Inflammatory macrophage (primary cell): ENCODE measurements at regions not wholly inside any gene's neighbourhood (a gene's known extent, or its start where the extent isn't known, plus 50 kb on each side); places are given as distances from the start of the nearest gene placed in this dataset.

Experiments used
- DNase-seq, 2 donors: peaks; one replicate each; pipeline ENCODE4 v3.0.0-alpha.2; 2020 to 2022

DNA sequence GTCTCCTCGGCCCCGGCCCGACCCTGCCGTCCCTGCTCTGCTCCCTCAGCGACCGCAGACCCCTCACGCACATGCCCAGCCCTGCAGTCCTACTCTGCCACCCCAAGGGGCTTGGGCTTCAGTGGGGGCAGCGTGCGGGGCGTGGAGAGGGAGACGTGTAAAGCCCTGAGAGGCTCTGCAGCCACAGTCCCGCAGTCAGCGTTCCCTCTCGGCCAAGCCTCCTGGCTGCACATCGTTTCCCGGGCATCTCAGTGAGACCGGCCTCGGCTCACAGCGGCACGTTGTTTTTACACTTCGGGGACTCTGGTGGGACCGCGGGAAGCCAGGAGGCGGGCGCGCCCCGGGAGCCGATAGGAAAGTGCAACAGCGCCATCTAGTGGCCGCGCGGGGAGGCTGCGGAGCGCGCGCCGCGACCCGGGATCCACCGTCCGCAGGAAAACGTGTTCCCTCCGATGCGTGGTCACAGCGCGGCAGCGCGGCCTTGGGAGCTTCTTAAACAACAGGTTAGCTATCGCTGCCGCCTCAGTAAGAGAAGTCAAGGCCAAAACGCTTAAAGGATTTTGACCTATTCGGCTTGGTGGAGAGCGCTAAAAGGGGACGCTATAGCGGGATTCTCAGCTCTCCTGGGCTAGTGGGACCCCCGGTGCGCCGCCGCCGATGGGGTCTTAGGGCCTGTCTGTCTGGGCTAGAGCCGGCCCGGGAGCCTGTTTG, 226.8 kb upstream of the IGF1R start:
- DNase-seq, result peak; percentile 24 to 40

DNA sequence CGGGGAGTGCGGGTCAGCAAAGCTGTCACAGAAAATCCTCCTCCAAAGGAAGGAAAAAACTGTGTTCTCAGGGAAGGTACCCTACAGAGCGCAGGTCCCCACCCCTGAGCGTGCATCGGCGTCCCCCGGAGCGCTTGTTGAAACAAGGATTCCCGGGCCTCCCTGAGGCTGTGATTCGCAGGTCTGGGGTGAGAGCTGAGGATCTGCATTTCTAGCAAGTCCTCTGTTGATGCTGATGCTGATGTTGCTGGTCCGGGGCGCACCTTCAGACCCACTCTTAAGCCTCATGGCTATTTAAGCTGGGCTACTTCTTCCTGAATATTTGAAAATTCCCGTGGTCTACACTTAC, 226.2 kb upstream of the IGF1R start:
- no peak for DNase-seq

DNA sequence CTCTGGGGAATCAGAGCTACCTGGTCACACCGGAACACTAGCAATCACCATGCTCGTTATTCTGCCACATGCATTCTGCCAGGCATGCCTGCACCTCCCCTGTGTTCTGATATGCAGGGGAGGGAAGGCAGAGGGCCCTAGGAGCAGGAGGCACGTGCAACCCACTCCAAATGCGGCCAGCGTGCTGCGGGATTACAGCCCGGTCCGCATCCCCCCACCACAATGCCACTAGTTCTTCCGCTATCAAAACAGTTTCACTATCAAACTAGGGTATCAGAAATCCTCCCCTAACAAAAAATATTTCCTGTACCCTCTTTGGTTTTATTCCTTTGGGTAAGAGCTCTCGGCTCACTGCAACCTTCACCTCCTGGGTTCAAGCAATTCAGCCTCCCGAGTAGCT, 223.2 kb upstream of the IGF1R start:
- no peak for DNase-seq

DNA sequence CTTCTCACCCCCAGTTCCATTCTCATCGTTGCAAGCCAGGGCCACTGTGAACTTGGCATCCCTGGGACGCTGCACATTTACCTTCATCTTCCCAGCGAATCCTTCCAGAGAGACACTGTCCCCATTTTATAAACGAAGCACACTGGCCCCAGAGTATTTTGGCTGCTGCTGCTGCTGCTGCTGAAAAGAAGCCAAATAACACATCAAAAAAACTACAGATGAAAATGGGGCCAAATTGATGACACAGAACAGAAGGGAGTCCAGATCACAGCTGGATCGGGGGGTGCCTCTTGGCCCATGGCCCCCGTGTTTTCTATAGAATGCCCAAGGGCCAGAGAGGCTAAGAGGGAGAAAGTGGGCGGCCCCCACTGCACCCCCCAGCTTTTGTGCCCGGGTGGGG, 221.0 kb upstream of the IGF1R start:
- DNase-seq, result no peak

DNA sequence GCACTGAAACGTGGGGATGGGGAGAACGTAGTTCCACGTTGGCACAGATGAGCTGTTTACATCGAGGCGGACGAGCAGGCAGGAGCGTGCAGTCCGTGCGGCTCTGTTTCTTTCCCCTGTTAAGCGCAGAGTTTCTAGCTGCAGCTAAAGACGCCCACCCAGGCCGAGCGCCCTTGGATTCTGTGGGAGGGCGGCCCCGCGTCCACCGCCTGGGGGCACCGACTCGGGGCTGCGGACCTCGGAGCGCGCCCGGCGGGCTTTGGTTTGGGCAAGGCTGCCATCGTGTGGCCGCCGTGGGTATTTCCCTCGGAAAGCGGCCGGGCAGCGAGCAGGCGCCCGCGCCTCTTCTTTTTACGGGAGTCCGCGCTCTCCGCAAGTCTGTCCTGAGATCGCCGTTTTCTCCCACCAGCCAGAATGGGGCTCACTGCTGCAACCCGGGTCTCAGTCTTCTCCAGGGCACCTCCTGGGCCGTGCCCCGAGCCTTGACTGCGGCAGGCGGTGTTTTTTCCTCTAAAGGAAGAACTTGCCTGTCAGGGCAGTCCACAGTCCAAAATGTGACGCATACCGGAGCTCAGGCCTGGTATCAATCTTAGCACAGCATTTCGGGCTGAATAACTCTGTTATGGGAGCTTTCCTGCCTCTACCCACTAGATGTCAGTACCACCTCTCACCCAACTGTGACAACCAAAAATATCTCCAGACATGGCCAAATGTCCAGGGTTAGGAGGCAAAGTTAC, 219.9 kb upstream of the IGF1R start:
- DNase-seq, result peak; percentile 19 to 37

DNA sequence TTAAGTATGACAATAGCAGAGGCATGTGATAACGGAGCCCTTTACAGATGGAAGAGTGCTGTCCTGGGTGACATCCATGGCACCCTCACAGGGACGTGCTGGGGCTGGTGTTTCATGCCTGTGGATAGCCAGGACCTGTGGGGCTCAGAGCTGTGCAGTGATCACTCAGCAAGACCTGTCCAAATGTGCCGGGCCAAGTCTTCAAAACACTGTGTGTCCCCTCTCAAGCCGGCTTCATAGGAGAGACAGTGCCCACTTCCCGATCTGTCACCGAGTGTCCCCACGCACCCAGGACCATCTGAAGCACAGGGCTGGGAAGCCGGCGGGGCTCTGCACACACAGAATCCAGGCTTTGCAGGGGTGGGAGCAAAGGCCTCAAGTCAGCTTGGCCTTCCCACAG, 217.2 kb upstream of the IGF1R start:
- DNase-seq, result no peak

DNA sequence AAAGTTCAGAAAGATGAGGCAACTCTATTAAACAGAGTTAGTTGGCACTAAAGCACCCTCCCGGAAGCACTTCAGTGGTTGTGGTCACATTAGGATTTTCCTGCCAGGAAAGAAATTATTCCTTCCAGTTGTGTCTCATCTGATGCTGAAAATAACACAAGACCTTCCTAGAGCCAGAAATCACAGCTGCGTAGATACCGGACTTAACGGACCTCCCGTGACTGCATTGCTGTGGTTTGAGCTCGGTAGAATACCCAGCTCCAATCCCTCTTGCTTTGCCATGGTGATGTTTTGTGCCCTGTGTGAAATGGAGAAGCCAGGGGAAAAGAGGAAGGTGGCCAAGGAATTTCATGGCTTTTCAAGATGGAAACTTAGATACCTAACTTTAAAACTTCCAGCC, 215.0 kb upstream of the IGF1R start:
- no peak for DNase-seq

DNA sequence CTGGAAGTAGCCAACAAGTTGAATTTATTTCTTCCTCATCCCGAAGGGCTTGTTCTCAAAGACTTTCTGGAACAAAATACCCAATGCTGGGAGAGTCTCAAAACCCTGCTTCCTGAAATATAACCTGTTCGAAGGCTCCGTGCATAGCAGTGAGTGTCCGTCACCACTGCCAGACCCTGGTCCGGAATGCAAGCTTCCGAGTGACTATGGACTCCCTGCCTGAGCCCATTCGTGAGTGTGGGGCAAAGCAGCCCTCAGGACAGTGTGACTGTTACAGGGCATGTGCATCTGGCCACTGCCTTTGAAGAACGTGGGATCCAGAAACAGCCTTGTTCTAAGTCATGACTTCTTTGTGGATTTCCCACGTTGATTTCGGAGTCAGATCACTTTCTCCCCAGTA, 214.5 kb upstream of the IGF1R start:
- DNase-seq, result no peak

DNA sequence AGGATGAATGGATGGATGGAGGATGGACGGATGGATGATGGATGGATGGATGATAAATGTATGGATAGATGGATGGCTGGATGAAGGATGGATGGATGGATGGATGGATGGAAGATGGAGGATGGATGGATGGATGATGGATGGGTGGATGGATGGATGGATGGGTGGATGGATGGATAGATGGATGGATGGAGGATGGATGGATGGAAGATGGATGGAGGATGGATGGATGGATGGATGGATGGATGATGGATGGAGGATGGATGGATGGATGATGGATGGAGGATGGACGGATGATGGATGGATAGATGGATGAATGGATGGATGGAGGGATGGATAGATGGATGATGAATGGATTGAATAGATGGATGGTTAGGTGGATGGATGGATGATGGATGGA, 210.6 kb upstream of the IGF1R start:
- DNase-seq, result no peak

DNA sequence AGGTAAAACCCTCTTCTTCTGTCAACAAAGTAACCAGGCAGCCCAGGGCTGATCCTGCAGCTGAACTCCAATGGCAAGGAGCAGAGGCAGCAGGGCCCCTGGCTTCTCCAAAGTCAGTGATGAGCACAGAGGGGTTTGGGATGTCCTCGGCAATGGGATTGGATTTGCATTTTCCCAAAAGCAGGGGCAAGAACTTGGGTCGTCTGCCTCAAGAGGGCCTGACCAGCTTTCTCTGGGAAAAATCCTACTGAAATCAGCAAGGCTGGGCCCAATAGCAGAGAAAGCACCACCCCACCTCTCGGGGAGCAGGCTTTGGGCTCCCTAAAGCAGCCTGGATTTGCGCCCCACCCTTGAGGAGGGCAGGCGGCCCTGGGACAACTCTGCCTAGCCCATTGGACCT, 210.0 kb upstream of the IGF1R start:
- no peak for DNase-seq

DNA sequence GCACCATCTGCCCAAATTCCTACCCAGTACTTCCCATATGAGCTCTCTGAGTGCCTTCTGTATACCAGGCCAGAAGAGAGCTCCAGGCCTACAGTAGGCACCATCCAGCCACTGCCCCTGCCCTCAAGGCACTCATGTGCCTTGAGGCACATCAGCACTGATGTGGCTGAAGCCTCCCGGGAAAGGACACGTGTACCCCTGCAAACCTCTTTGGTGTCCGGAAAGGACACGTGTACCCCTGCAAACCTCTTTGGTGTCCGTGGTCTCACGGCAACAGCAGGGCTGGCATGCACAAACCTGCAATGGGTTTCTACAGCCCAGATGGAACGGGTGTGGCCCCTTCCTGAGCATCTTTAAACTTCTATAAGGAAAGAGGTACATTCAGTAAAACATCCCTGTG, 209.4 kb upstream of the IGF1R start:
- no peak for DNase-seq

DNA sequence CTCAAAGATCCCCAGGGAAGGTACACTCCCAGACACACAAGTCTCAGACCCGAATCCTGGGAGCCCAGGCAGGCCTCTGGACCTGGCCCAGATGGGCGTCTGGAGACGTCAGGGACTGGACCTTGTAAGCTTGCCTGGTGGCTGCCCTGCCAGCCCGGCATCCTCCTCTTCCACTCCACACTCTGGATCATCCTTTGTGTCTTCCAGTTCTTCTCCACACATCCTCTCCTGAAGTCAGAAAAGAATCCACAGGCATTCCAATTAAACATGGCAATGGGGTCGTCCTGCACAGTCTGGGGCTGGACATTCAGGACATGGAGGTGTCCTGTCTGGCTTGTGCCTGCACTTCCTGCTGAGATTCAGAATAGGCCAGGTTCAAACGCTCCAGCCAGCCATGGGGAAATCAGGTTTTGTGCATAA, 208.8 kb upstream of the IGF1R start:
- DNase-seq, result no peak

DNA sequence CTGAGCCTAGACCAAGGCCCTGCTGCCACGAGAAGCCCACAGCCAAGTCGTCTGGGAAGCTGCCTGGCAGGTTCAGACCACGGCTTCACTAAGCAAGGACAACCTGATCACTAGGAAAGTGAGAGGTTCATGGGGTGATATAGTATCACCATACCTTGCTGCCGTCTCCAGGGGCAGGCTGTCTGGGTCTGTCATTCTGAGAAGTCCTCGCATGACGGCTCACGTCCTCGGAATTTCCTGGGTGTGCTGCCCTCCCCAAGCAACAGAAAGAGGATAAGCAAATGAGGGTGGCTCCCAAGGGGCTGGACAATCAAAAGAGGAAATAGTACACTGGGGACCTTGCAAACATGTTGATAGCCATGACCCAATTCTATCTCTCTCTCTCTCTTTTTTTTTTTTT, 207.4 kb upstream of the IGF1R start:
- DNase-seq, result no peak

DNA sequence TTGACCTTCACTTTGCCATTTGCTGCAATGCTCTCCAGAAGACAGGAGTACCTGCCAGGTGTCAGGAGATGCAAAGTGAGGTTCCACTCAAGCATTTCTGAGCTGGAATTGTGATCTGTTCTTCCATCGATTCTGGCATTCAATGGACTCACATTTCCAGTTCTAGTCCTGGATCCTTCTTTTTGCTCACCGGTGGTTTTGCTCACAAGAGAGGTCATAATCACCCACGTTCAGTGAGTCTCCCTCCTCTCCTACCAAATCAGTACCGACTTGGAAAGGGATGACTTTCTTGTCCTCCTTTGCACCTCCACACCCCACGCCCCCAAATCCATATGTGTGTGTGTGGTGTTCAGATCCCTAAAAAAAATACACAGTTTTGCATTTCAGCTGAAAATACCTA, 206.7 kb upstream of the IGF1R start:
- no peak for DNase-seq

DNA sequence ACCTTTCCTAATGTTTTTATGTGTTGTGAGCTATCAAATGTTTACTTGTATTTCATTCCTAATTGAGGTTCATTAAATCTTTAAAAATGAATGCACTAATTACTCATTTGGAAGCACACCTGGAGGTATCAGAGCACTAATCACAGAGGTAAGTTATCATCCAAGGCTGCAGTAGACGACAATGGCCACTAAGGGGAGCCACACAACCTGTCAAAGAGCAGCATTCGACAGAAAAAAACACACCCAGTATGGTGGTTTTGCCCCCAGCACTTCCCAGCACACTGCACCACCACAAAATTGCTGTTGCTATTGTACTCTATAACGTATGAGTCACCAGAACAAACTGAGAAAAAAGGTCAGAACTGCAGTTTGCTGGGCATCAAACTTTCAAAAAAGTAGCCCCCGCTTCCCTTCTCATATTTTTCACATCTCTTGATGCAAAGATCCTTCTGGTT, 205.9 kb upstream of the IGF1R start:
- DNase-seq, result peak; percentile 42 to 52

DNA sequence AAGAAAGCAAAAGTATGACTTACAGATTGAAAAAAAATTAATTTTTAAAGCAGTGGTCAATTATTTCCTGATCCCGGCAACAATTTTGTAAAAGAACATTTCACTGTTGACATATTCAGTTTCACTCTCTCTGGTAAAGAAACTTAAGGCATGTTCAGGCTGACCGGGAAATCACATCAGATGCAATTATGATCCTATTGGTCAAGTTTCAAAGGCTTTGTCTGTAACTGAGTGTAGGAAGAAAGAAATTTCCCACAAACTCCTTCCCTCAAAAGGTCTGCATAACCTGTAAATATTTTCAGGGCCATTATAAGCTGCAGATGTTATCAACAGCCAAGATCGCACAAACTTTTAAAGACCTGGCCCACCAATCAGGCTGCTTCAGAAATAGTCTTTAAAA, 205.4 kb upstream of the IGF1R start:
- DNase-seq, result no peak

DNA sequence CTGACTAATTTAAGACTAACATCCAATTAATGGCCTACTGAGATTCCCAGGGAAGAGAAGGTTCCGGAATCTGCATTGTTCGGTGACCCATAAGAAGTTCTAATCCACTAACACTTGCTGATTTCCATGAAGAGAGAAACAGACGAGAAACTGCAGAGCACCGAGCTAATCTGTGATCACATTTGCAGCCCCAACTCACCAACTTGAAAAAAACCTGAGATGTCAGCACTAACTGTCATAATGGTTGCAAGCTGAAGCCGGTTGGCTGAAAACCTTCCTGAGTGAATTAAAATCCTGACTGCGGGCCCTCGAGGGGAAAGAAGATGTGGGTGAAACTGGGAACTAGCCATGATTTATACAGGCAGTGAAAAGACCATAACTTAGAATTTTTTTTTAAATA, 204.8 kb upstream of the IGF1R start:
- no peak for DNase-seq

DNA sequence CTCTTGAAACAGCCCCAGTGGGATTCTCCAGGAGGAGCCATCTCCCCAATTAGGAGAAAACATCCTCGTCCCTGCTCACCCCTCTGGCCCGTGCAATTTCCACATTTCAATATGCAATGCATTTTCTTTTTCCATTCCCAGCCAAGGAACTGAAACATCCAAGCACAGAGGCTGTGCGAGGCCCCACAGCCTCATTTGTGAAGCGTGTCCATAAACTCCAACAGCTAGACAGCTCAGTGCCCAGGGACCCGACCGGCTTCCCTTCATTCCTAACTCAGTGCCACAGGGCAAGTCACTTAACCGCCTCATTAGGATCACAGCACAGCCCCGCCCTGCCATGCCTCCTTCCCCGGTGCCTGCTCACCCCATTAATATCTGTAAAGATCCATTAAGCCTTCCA, 204.2 kb upstream of the IGF1R start:
- no peak for DNase-seq

DNA sequence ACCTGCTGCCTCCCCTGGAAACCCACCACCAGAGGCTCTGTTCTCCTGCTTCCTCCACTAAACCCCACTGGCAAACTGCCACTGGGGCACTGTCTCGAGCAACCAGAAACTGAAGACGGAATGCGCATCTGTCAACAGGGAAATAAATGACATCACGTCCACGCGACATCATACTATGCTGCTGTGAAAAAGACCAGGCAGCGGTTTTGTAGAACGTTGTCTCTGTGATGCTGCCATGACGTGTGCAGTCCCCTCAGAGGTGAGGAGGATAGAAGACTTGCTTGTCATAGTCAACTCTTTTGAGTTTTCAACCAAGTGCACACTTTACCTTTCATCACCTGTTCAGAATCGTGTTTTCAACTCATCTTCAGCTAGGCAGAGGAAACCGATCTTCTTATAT, 203.0 kb upstream of the IGF1R start:
- DNase-seq, result no peak

DNA sequence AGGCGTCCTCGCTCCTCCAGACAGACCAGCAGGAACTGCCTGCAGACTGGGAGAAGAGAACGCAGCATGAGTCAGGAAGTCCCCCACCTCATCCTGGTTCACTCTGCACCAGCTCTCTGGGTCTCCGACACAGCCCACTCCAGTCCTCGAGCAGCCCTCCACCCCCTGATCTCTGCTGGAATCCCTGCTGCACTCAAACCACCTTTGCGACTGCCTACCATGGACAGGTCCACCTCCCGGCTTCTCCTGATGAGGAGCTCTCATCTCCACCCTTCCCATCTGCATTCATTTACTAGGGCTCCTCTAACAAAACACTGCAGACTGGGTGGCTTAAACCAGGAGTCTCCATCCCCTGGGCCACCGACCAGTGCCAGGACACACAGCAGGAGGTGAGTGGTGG, 202.3 kb upstream of the IGF1R start:
- no peak for DNase-seq

DNA sequence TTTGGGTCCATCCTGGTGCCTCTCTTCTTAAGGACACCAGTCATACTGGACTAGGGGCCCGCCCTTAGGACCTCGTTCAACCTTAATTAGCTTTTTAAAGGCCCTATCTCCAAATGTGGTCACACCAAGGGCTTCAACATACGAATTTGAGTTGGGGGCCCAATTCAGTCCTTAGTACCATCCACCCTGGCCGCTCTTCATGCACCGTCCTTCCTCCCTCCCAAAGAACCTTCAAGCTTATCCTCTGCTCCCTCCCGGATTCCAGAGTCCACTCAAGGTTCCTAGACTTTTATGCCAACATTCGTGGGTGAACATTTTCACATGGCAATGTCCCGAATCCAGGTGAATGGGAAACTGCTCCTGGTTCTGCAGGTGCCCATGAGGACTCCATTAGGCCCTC, 201.3 kb upstream of the IGF1R start:
- no peak for DNase-seq

DNA sequence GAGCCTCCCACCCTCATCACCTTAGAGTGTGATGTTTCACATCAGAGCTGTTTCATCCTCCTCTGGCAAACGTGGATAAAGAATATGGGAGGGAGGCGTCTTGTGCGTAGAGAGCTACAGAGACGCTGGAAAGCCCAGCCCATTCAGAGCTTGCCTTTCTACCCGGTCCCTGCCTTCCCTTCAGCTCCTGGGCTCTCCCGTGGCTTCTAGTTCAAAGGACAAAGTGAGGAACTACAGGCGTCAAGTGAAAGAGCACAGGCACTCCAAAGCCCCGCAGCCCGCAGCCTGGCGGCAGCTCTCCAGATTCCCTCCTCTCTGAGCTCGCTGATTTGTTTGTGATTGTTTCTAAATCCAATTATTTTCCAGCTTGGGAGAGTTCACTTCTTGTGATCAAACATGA, 197.1 kb upstream of the IGF1R start:
- DNase-seq, result no peak

DNA sequence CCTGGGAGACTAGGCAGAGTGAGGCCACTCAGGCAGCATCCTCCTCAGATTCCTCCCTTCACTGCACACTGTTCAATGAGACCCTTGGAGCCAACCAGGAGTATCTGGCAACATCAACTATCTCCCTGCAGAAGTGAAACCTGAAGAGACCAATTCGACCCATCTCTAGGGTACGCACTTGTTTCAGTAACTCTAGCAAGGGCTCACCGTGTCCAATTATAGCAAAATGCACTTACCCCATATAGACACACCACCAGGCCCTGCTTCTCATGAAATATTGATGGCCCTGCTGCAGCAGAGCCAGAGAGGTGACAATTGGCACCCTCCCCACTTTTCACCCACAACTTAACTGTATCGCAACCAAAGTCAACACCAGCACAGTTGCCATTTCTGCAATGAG, 196.1 kb upstream of the IGF1R start:
- DNase-seq, result no peak

DNA sequence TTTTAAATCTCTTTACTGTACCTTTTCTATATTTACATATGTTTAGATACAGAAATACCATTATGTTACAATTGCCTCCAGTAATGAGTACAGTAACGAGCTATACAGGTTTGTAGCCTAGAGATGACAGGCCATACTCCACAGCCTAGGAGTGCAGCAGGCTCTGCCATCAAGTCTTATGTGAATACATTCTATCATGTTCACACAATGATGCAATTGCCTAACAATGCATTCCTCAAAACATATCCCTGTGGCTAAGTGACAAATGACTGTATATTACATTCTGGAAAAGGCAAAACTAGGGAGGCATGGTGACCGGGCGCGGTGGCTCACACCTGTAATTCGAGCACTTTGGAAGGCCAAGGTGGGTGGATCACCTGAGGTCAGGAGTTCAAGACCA, 192.4 kb upstream of the IGF1R start:
- no peak for DNase-seq

DNA sequence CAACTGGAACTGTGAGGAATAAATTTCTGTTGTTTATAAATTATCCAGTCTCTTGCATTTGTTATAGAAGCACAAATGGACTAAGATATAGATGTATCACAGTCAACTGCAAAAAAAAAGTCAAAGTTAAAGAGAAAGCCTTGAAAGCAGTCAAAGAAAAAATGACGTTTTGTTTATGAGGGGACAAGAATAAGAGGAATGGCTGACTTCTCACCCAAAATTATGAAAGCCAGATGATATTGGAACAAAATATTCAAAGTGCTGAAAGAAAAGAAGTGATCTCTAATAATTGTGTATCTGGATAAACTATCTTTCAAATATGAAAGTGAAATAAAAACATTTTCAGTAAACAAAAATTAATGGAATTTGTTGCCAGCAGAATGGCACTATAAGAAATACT, 171.8 kb upstream of the IGF1R start:
- DNase-seq, result no peak
